ENCODE measurements at regions not wholly inside any gene's neighbourhood (a gene's known extent, or its start where the extent isn't known, plus 50 kb on each side); places are given as distances from the start of the nearest gene placed in this dataset.

- Histone ChIP-seq H3K27ac (ENCODE audit: insufficient read depth, low read length) (no peak overlapping the region), H3K79me1 (ENCODE audit: low read depth in 1 of 2, low read length in 2 of 2) (no peaks in the 10 kb centered on the region), H3K14ac (replicated peaks; ENCODE audit: low read depth, low read length) (no peak overlapping the region), H3K23ac (ENCODE audit: low read depth, low read length) (no peak overlapping the region), H3K4me2 (ENCODE audit: low read depth, low read length) (no peak overlapping the region), H2BK15ac (ENCODE audit: low read depth, low read length) (no peak overlapping the region), H3K9me1 (ENCODE audit: insufficient read depth, low read length) (no peaks in the 10 kb centered on the region), H4K8ac (ENCODE audit: low read depth in 2 of 2, low read length in 2 of 2) (no peak overlapping the region), H4K20me1 (ENCODE audit: insufficient read depth, low read length) (no peaks in the 10 kb centered on the region), H2BK5ac (ENCODE audit: low read depth, low read length, poor library complexity, severe bottlenecking) (no peak overlapping the region), H4K91ac (ENCODE audit: insufficient read depth, low read depth, low read length) (no peak overlapping the region), H2BK120ac (ENCODE audit: low read depth, low read length) (no peak overlapping the region), H3K56ac (ENCODE audit: extremely low read depth, insufficient read depth, low read length) (no peak overlapping the region), H2AK5ac (ENCODE audit: low read depth, low read length) (no peak overlapping the region), H3K27me3 (ENCODE audit: control insufficient read depth, insufficient read depth, low read length) (peaks cover 2% of the 10 kb centered on the region; the same call in 1 of the 2 replicates), H3K4me1 (ENCODE audit: control insufficient read depth, insufficient read depth, low read length) (no peaks in the 10 kb centered on the region), H3K4me3 (ENCODE audit: insufficient read depth, low read depth, low read length) (no peak overlapping the region), H2BK20ac (ENCODE audit: low read depth, low read length) (no peak overlapping the region), H3K9me3 (ENCODE audit: control insufficient read depth, insufficient read depth, low read length) (no peaks in the 10 kb centered on the region), H2AFZ (replicated peaks; ENCODE audit: low read length, poor library complexity) (no peak overlapping the region), H3K4ac (ENCODE audit: low read depth, low read length) (no peak overlapping the region), H3K36me3 (ENCODE audit: control insufficient read depth, insufficient read depth, low read length) (no peaks in the 10 kb centered on the region), H3K18ac (ENCODE audit: low read depth, low read length) (no peak overlapping the region), H4K5ac (ENCODE audit: low read depth, low read length) (no peak overlapping the region), H2AK9ac (replicated peaks; ENCODE audit: low read depth, low read length, poor library complexity) (no peak overlapping the region), H3K9ac (ENCODE audit: low read depth, low read length) (no peak overlapping the region)
- no peak for ATAC-seq (ENCODE audit: low read depth)
- DNase-seq: no peak
- no TSS peak for BruUV-seq (replicated peaks)
- intact Hi-C loops (cut with micrococcal nuclease) (no loop called here), in situ Hi-C loops (cut with MboI; ENCODE audit: low sequenced_read_pairs) (no loop called here), dilution Hi-C loops (cut with HindIII; ENCODE audit: low sequenced_read_pairs, unreplicated experiment) (no loop called here)
- 36% methylated on average over 2 of the region's 5 CpGs; no CpG with 5 or more reads in 1 of the 2 experiments for WGBS, 2 experiments (ENCODE audit: extremely low coverage in 2 of 2, insufficient read length in 1 of 2)
- CTCF ChIA-PET: no interaction called here
- POLR2A ChIA-PET (ENCODE audit: unreplicated experiment): no interaction called here
- TF ChIP-seq ELK1 (IDR thresholded peaks at IDR 0.05; ENCODE audit: borderline replicate concordance, low read depth, low read length) (no peak), RFX5 (IDR thresholded peaks at IDR 0.05; ENCODE audit: low read depth, low read length) (no peak), POLR2A (IDR thresholded peaks at IDR 0.05; ENCODE audit: low read depth, low read length) (no peak), NFE2L2 (IDR thresholded peaks at IDR 0.05; ENCODE audit: low read depth, low read length) (no peak), CEBPB (IDR thresholded peaks at IDR 0.05; ENCODE audit: low read depth, low read length) (no peak), CHD1 (IDR thresholded peaks at IDR 0.05; ENCODE audit: low read depth, low read length) (no peak), RCOR1 (IDR thresholded peaks at IDR 0.05; ENCODE audit: insufficient replicate concordance, low read length) (no peak), RAD21 (IDR thresholded peaks at IDR 0.05; ENCODE audit: low read length) (no peak), FOS (IDR thresholded peaks at IDR 0.05; ENCODE audit: low read depth, low read length) (no peak), MXI1 (IDR thresholded peaks at IDR 0.05; ENCODE audit: borderline replicate concordance, low read depth, low read length) (no peak)
Observed at GRCh38 chr17:5672815-5673430, 88.6 kb upstream of the NLRP1 start.
